ENCODE measurements at regions not wholly inside any gene's neighbourhood (a gene's known extent, or its start where the extent isn't known, plus 50 kb on each side); places are given as distances from the start of the nearest gene placed in this dataset.

- no peak overlapping the region for H3K9ac ChIP-seq (ENCODE audit: low read length)
Observed at GRCh38 chr6:6376845-6377244, 56.4 kb upstream of the F13A1 start.

More at GRCh38 chr6:6376845-6377244, 56.4 kb upstream of the F13A1 start:
- Histone ChIP-seq H3K27ac (ENCODE audit: low read length in 2 of 2) (no peak overlapping the region), H4K20me1 (ENCODE audit: control insufficient read depth, insufficient read depth, low read length, poor library complexity, severe bottlenecking) (no peaks in the 10 kb centered on the region), H2AFZ (ENCODE audit: insufficient read depth, low read depth, low read length, poor library complexity, severe bottlenecking) (no peak overlapping the region), H3K79me2 (ENCODE audit: control insufficient read depth, insufficient read depth, low read length) (no peaks in the 10 kb centered on the region), H3K4me3 (ENCODE audit: control extremely low read depth in 1 of 5, extremely low read depth in 1 of 5, insufficient read depth in 1 of 5, low read depth in 2 of 5, low read length in 4 of 5) (no peak overlapping the region), H3K9me3 (ENCODE audit: control extremely low read depth in 1 of 3, control insufficient read depth in 2 of 3, insufficient read depth in 1 of 3, low read length in 2 of 3) (peaks cover 0 to 5% (median 4%) of the 10 kb centered on the region in 3 donors), H3K4me2 (replicated peaks; ENCODE audit: low read depth, low read length, poor library complexity, severe bottlenecking) (no peak overlapping the region), H3K36me3 (replicated peaks in 1 of 2; ENCODE audit: control extremely low read depth in 1 of 2, control insufficient read depth in 1 of 2, extremely low read depth in 1 of 2, insufficient read depth in 2 of 2, low read length in 1 of 2) (no peaks in the 10 kb centered on the region), H3K4me1 (ENCODE audit: control insufficient read depth in 2 of 2, insufficient read depth in 2 of 2, low read length in 2 of 2) (no peaks in the 10 kb centered on the region), H3K27me3 (replicated peaks in 1 of 4; ENCODE audit: control extremely low read depth in 1 of 4, control insufficient read depth in 3 of 4, insufficient read depth in 4 of 4, low read length in 3 of 4) (no peaks in the 10 kb centered on the region)
- TF ChIP-seq EZH2 (IDR thresholded peaks at IDR 0.05; ENCODE audit: borderline replicate concordance, insufficient read depth, low read depth, low read length, poor library complexity, severe bottlenecking) (no peak), CTCF (IDR thresholded peaks at IDR 0.05) (no peak)
- Mint-ChIP-seq H3K27ac (no peak overlapping the region), H3K27me3 (no peaks in the 10 kb centered on the region), H3K4me1 (peaks cover 9% of the 10 kb centered on the region), H3K4me3 (no peak overlapping the region), H3K9me3 (ENCODE audit: insufficient read depth) (peaks cover 11% of the 10 kb centered on the region)
- ChIA-PET POLR2A (interaction anchor here (0.6 to 0.7 kb wide), 2 partner anchors 43 to 44 kb away, joined by 3 to 10 read pairs; no protein-coding TSS in a partner anchor), CTCF (interaction anchor here (0.6 to 4.8 kb wide), 6 partner anchors 13 to 211 kb away, joined by 3 to 31 read pairs (median 7); no protein-coding TSS in a partner anchor)
- WGBS (ENCODE audit: insufficient coverage): 100% methylated on average over 2 of the region's 6 CpGs
- ATAC-seq (ENCODE audit: low read depth) (peak; percentile 69), DNase-seq (no peak)
- intact Hi-C loops (cut with micrococcal nuclease): loop anchor here (1.0 kb wide), 2 partner anchors 117 to 170 kb away; no protein-coding TSS in a partner anchor
